Stomach (tissue), 4 donors: ENCODE measurements at regions not wholly inside any gene's neighbourhood (a gene's known extent, or its start where the extent isn't known, plus 50 kb on each side); places are given as distances from the start of the nearest gene placed in this dataset.

Experiments
- CTCF ChIP-seq, 7 experiments: fragments of 450-650 bp in 4 of 7; fragments of 200-600 bp in 3 of 7; sonication (generic) in 3 of 7; IDR thresholded peaks; one replicate each; pipeline ENCODE4 v1.5.1; 2016 to 2019; ENCODE audit warnings: antibody characterized with exemption in 7 of 7, control low read depth in 2 of 7, mild to moderate bottlenecking in 1 of 7
- EP300 ChIP-seq: sonication (generic); formaldehyde crosslinking; IDR thresholded peaks from one replicate; pipeline ENCODE4 v1.6.1; 2017; ENCODE audit warnings: antibody characterized with exemption
- POLR2A ChIP-seq, 4 donors: fragments of 450-650 bp; IDR thresholded peaks; one replicate each; pipeline ENCODE4 v1.6.1; 2016; ENCODE audit warnings: antibody characterized with exemption in 4 of 4, control low read depth in 2 of 4, mild to moderate bottlenecking in 1 of 4, moderate library complexity in 1 of 4
- POLR2AphosphoS5 ChIP-seq, 3 donors: sonication (generic); formaldehyde crosslinking; IDR thresholded peaks; one replicate each; pipeline ENCODE4 v1.6.1; 2016; ENCODE audit warnings: antibody characterized with exemption in 3 of 3

GRCh38 chr18:28863396-28863795 is 686.5 kb upstream of the CDH2 start:
- TF ChIP-seq CTCF (IDR thresholded peaks at IDR 0.05), result no peak
- TF ChIP-seq EP300, result no peak
- TF ChIP-seq POLR2AphosphoS5 (IDR thresholded peaks at IDR 0.05), result no peak
- TF ChIP-seq POLR2A (IDR thresholded peaks at IDR 0.05), result no peak
